Aorta (tissue), 5 donors: ENCODE measurements at regions not wholly inside any gene's neighbourhood (a gene's known extent, or its start where the extent isn't known, plus 50 kb on each side); places are given as distances from the start of the nearest gene placed in this dataset.

Experiments used
- ATAC-seq: fragments of 200-7000 bp; cut with Tn5 transposase; one replicate; pipeline ENCODE4 v1.9.1; 2022; ENCODE audit warnings: moderate library complexity; ENCODE audit not compliant: low FRiP score
- DNase-seq, 2 donors: peaks; one replicate each; pipeline ENCODE4 v3.0.0-alpha.2; 2020
- H3K27ac ChIP-seq, 2 donors: one replicate each; pipeline ENCODE4 v1.5.1; 2013; ENCODE audit warnings: low read length in 2 of 2, mild to moderate bottlenecking in 2 of 2, moderate library complexity in 2 of 2, control low read depth in 1 of 2, inconsistent platforms in 1 of 2, low read depth in 1 of 2
- H3K27me3 ChIP-seq, 2 donors: one replicate each; pipeline ENCODE4 v1.6.1; 2013; ENCODE audit warnings: control low read depth in 1 of 2, low read length in 1 of 2, mild to moderate bottlenecking in 1 of 2, moderate library complexity in 1 of 2; ENCODE audit not compliant: insufficient read depth in 2 of 2, control insufficient read depth in 1 of 2
- H3K36me3 ChIP-seq, 2 donors: one replicate each; pipeline ENCODE4 v1.6.1; 2013; ENCODE audit warnings: control low read depth in 1 of 2, low read length in 1 of 2, mild to moderate bottlenecking in 1 of 2; ENCODE audit not compliant: insufficient read depth in 2 of 2, control insufficient read depth in 1 of 2
- H3K4me1 ChIP-seq, 2 donors: one replicate each; pipeline ENCODE4 v1.6.1; 2013; ENCODE audit warnings: low read length in 2 of 2, control low read depth in 1 of 2, mild to moderate bottlenecking in 1 of 2, moderate library complexity in 1 of 2; ENCODE audit not compliant: insufficient read depth in 2 of 2, control insufficient read depth in 1 of 2
- H3K4me3 ChIP-seq, 2 donors: one replicate each; pipeline ENCODE4 v1.5.1; 2013; ENCODE audit warnings: low read length in 2 of 2, control low read depth in 1 of 2, mild to moderate bottlenecking in 1 of 2
- H3K9me3 ChIP-seq: one replicate; pipeline ENCODE4 v1.6.1; 2013; ENCODE audit warnings: mild to moderate bottlenecking, low read length; ENCODE audit not compliant: control insufficient read depth
- WGBS, 2 donors: extraction: QIAGEN DNeasy Blood & Tissue Kit; methylation state at CpG; one replicate each; pipeline ENCODE4 v1.1.7; 2013; 5-methylcytosine and 5-hydroxymethylcytosine counted together
- intact Hi-C, 2 donors: fragments of 100-400 bp; cut with DNase I; formaldehyde crosslinking; loops; one replicate each; pipeline versions ENCODE4 v1.14.2 to v1.15.0; 2022
- donor health status: healthy with polysubstance abuse.
- donor health status: Bipolar disorder and iron deficiency.
- donor health status: DM: no; HTN: no; CAD: no.
- donor health status: DM: no; HTN: no; CAD: no.
- donor health status: DM: yes; HTN: yes; CAD: no.

- no peaks in the 10 kb centered on the region for H3K27me3 ChIP-seq
- intact Hi-C loops: no loop called here
- no peaks in the 10 kb centered on the region for H3K4me1 ChIP-seq
Observed at GRCh38 chr4:148527571-148527970, 85.4 kb upstream of the NR3C2 start.

GRCh38 chr4:148522995-148523394, 80.8 kb upstream of the NR3C2 start:
- no peaks in the 10 kb centered on the region for H3K27me3 ChIP-seq
- no peak overlapping the region for H3K27ac ChIP-seq
- 74 to 77% methylated on average over 4 of the region's 4 CpGs for WGBS, 2 donors
- H3K36me3 ChIP-seq: no peaks in the 10 kb centered on the region
- H3K9me3 ChIP-seq: no peaks in the 10 kb centered on the region
- H3K4me3 ChIP-seq: no peak overlapping the region
- ATAC-seq (no peak), DNase-seq (no peak)
- intact Hi-C loops: no loop called here
- H3K4me1 ChIP-seq: no peaks in the 10 kb centered on the region

More at GRCh38 chr4:148527571-148527970, 85.4 kb upstream of the NR3C2 start:
- no peaks in the 10 kb centered on the region for H3K36me3 ChIP-seq
- no peaks in the 10 kb centered on the region for H3K9me3 ChIP-seq
- no peak overlapping the region for H3K4me3 ChIP-seq
- DNase-seq (no peak), ATAC-seq (no peak)
- no peak overlapping the region for H3K27ac ChIP-seq

- no peak for DNase-seq
- no peak for ATAC-seq
- H3K4me1 ChIP-seq: no peaks in the 10 kb centered on the region
- H3K27me3 ChIP-seq: no peaks in the 10 kb centered on the region
- H3K4me3 ChIP-seq: no peak overlapping the region
- no peaks in the 10 kb centered on the region for H3K9me3 ChIP-seq
- intact Hi-C loops: no loop called here
- 3 to 12% methylated on average over 1 of the region's 1 CpG for WGBS, 2 donors
- H3K27ac ChIP-seq: no peak overlapping the region
- H3K36me3 ChIP-seq: no peaks in the 10 kb centered on the region
Observed at GRCh38 chr4:148515248-148515647, 73.0 kb upstream of the NR3C2 start.

GRCh38 chr4:148514581-148514980, 72.4 kb upstream of the NR3C2 start:
- Histone ChIP-seq H3K27me3 (no peaks in the 10 kb centered on the region), H3K36me3 (no peaks in the 10 kb centered on the region), H3K9me3 (no peaks in the 10 kb centered on the region), H3K27ac (no peak overlapping the region), H3K4me3 (no peak overlapping the region), H3K4me1 (no peaks in the 10 kb centered on the region)
- ATAC-seq (no peak), DNase-seq (no peak)
- WGBS, 2 donors: 89 to 95% methylated on average over 2 of the region's 2 CpGs
- intact Hi-C loops: no loop called here

- WGBS, 2 donors: 29 to 39% methylated on average over 1 of the region's 1 CpG
- Histone ChIP-seq H3K9me3 (no peaks in the 10 kb centered on the region), H3K27ac (no peak overlapping the region), H3K27me3 (no peaks in the 10 kb centered on the region), H3K4me1 (no peaks in the 10 kb centered on the region), H3K4me3 (no peak overlapping the region), H3K36me3 (no peaks in the 10 kb centered on the region)
- DNase-seq (no peak), ATAC-seq (no peak)
- intact Hi-C loops: no loop called here
Observed at GRCh38 chr4:148514041-148514440, 71.8 kb upstream of the NR3C2 start.

GRCh38 chr4:148510211-148510610, 68.0 kb upstream of the NR3C2 start:
- intact Hi-C loops: no loop called here
- no peaks in the 10 kb centered on the region for H3K27me3 ChIP-seq
- no peak for DNase-seq
- WGBS, 2 donors: 86 to 94% methylated on average over 2 of the region's 2 CpGs
- H3K9me3 ChIP-seq: no peaks in the 10 kb centered on the region
- no peaks in the 10 kb centered on the region for H3K36me3 ChIP-seq
- no peak overlapping the region for H3K27ac ChIP-seq
- H3K4me3 ChIP-seq: no peak overlapping the region
- no peaks in the 10 kb centered on the region for H3K4me1 ChIP-seq
- no peak for ATAC-seq

GRCh38 chr4:148503681-148504080, 61.5 kb upstream of the NR3C2 start:
- ATAC-seq (no peak), DNase-seq (no peak)
- Histone ChIP-seq H3K4me1 (no peaks in the 10 kb centered on the region), H3K9me3 (peaks cover 3% of the 10 kb centered on the region), H3K27ac (no peak overlapping the region), H3K36me3 (no peaks in the 10 kb centered on the region), H3K27me3 (no peaks in the 10 kb centered on the region), H3K4me3 (no peak overlapping the region)
- 0 to 38% methylated on average over 1 of the region's 1 CpG for WGBS, 2 donors
- intact Hi-C loops: no loop called here

- H3K36me3 ChIP-seq: no peaks in the 10 kb centered on the region
- H3K4me3 ChIP-seq: no peak overlapping the region
- H3K4me1 ChIP-seq: no peaks in the 10 kb centered on the region
- no peaks in the 10 kb centered on the region for H3K27me3 ChIP-seq
- intact Hi-C loops: no loop called here
- H3K27ac ChIP-seq: no peak overlapping the region
- WGBS, 2 donors: 18 to 50% methylated on average over 2 of the region's 2 CpGs
- peaks cover 3% of the 10 kb centered on the region for H3K9me3 ChIP-seq
- DNase-seq (no peak), ATAC-seq (no peak)
Observed at GRCh38 chr4:148497258-148497657, 55.0 kb upstream of the NR3C2 start.

- H3K27me3 ChIP-seq: no peaks in the 10 kb centered on the region
- ATAC-seq: no peak
- WGBS, 2 donors: 75 to 93% methylated on average over 1 of the region's 1 CpG
- no peaks in the 10 kb centered on the region for H3K36me3 ChIP-seq
- DNase-seq: no peak
- intact Hi-C loops: no loop called here
- no peak overlapping the region for H3K27ac ChIP-seq
- H3K4me3 ChIP-seq: no peak overlapping the region
- no peaks in the 10 kb centered on the region for H3K9me3 ChIP-seq
- H3K4me1 ChIP-seq: no peaks in the 10 kb centered on the region
Observed at GRCh38 chr4:148495463-148495862, 53.2 kb upstream of the NR3C2 start.
